Retinal pigment epithelial cell (primary cell): ENCODE measurements at regions not wholly inside any gene's neighbourhood (a gene's known extent, or its start where the extent isn't known, plus 50 kb on each side); places are given as distances from the start of the nearest gene placed in this dataset.
A peak's percentile ranks its signal among the peaks of the same experiment; 100 is the strongest.

Experiments used
- DNase-seq: peaks from one replicate; pipeline ENCODE4 v3.0.0-alpha.2; 2010; ENCODE audit warnings: low read depth
- H3K4me3 ChIP-seq: 2 replicates; pipeline ENCODE4 v1.5.1; 2011; ENCODE audit warnings: mild to moderate bottlenecking, low read length, control low read depth, moderate library complexity
- TF ChIP-seq, protein P1 (sequence below): conservative IDR thresholded peaks from 2 replicates; pipeline ENCODE4 v1.5.1; 2011; ENCODE audit warnings: low read depth, low read length, control low read depth, inconsistent platforms

DNA sequence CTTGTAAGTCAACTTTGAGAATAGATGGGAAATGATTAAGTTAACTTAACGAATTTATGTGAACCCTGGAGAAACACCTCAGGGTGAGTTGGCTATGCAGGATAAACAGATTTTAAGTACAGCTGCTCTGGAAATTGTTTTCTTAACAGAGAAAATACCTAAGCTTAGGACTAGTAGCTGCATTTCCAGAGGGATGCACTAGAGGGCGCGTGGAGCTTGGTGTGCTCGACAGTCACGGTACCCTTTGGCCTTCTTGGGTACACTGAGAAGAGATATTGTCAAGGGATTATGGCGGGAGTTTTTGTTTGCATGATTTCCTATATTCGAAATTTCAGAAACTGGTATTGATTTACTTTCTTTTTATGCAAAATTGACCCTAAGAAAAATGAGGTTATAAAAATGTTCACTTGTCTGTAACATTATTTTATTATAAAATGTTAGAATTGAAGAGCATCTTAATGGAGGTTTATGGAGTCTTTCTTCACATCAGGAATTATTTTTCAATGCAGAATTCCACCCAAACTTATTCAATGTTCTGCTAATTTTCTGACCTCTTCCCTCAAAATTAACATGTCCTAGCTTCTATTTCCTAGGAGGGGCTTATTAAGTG is 58.4 kb upstream of the MYO3A start:
- H3K4me3 ChIP-seq, result no peak overlapping the region
- TF ChIP-seq, protein P1, sequence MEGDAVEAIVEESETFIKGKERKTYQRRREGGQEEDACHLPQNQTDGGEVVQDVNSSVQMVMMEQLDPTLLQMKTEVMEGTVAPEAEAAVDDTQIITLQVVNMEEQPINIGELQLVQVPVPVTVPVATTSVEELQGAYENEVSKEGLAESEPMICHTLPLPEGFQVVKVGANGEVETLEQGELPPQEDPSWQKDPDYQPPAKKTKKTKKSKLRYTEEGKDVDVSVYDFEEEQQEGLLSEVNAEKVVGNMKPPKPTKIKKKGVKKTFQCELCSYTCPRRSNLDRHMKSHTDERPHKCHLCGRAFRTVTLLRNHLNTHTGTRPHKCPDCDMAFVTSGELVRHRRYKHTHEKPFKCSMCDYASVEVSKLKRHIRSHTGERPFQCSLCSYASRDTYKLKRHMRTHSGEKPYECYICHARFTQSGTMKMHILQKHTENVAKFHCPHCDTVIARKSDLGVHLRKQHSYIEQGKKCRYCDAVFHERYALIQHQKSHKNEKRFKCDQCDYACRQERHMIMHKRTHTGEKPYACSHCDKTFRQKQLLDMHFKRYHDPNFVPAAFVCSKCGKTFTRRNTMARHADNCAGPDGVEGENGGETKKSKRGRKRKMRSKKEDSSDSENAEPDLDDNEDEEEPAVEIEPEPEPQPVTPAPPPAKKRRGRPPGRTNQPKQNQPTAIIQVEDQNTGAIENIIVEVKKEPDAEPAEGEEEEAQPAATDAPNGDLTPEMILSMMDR, result peak; percentile 98
- DNase-seq, result peak; percentile 37

DNA sequence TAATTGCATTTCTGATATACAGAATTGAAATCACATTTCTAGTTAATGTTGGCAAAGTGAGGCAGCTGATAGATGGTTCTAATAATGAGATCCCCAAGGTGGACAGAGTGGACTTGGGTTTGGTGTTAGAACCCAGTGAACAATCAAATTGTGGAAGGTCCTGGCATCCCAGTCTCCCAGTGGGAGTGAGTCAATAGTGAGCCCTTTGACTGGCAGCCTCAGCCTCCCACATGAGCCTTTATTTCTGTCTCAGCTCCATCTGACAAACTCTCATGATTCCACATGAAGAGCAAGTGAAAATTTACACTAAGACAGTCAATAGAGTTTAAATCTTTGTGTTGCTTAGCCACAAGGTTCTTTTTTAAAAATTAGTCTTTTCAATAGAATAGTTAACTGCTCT is 56.7 kb upstream of the MYO3A start:
- DNase-seq, result no peak
- TF ChIP-seq, protein P1, result no peak
- no peak overlapping the region for H3K4me3 ChIP-seq
